LNCaP clone FGC (cell line): ENCODE measurements at regions not wholly inside any gene's neighbourhood (a gene's known extent, or its start where the extent isn't known, plus 50 kb on each side); places are given as distances from the start of the nearest gene placed in this dataset.

Experiments used
- DNase-seq: peaks from one replicate; pipeline ENCODE4 v3.0.0-alpha.2; 2011; ENCODE audit warnings: low read depth
- H3K4me3 ChIP-seq: 2 replicates; pipeline ENCODE4 v1.5.1; 2011; ENCODE audit warnings: mild to moderate bottlenecking, low read depth, low read length, control low read depth
- TF ChIP-seq, protein P1 (sequence below): IDR thresholded peaks from 2 replicates; pipeline ENCODE4 v1.5.1; 2012; ENCODE audit warnings: mild to moderate bottlenecking; ENCODE audit not compliant: control insufficient read depth, insufficient read depth; ENCODE audit errors: extremely low read depth

DNA sequence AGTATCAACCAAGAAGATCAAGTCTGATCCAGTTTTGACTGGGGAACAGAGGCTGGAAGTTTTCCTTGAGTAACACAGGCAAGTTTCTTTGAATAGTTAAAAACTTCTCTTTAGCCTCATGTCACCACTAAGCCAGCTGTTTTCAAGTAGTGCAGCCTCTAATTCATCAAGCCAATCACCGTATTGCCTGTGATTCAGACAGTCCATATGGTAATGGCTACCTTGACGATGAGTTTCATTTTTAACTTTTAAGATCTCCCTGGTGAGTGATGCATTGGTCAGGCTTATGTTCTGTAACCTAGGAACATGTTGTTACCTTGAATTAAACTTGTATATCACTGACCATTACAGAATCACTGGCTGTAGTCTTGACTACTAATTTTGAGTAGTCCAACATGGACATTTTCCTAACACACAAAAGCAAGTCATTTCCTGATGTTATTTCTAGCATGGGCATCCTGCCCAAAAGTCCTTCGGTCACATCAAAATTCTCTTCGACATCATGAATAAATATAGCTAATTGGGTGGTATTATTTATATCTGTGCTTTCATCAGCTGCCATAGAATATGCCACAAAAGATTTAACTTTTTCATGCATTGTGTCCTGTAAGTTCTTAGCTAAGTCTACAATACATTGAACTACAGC is 238.8 kb upstream of the GCFC2 start:
- H3K4me3 ChIP-seq: no peak overlapping the region
- TF ChIP-seq, protein P1, sequence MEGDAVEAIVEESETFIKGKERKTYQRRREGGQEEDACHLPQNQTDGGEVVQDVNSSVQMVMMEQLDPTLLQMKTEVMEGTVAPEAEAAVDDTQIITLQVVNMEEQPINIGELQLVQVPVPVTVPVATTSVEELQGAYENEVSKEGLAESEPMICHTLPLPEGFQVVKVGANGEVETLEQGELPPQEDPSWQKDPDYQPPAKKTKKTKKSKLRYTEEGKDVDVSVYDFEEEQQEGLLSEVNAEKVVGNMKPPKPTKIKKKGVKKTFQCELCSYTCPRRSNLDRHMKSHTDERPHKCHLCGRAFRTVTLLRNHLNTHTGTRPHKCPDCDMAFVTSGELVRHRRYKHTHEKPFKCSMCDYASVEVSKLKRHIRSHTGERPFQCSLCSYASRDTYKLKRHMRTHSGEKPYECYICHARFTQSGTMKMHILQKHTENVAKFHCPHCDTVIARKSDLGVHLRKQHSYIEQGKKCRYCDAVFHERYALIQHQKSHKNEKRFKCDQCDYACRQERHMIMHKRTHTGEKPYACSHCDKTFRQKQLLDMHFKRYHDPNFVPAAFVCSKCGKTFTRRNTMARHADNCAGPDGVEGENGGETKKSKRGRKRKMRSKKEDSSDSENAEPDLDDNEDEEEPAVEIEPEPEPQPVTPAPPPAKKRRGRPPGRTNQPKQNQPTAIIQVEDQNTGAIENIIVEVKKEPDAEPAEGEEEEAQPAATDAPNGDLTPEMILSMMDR: no peak
- DNase-seq: no peak

DNA sequence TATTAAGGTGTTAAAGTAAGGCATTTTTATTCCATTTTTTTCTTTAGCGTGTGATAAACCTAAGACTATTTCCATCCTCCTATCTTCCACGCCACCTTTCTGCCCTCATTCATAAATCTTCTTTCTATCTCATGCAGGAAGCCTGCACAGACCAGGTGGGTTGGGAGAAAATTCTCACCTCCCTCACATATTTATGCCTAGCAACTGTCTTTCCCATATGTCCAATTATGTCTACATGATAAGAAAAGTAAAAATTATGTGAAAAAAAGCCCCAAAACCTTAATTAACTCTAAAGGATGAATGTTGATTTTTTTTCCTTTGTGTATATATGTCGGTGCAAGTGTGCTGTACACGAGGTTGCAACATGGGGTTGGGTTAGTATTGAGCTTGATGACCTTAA is 225.6 kb upstream of the GCFC2 start:
- DNase-seq: no peak
- TF ChIP-seq, protein P1: no peak
- H3K4me3 ChIP-seq: no peak overlapping the region

DNA sequence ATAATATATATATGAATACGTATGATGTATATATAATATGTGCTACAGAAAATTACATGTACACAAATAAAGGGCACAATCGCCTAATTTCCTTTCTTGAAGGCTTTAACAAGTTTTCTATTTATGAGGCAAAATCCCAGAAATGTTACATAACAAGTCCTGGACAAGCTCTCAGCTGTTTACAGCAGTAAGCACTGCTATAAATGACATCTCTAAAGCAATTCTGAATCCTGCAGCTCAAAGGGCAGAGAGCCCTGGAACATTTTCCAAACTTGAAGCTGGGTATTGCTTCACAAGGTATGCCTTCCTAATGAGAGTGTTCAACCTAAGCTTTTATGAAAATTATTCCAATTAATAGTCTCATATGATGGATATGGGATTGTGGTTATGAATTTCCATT is 222.3 kb upstream of the GCFC2 start:
- no peak overlapping the region for H3K4me3 ChIP-seq
- TF ChIP-seq, protein P1: no peak
- DNase-seq: no peak

DNA sequence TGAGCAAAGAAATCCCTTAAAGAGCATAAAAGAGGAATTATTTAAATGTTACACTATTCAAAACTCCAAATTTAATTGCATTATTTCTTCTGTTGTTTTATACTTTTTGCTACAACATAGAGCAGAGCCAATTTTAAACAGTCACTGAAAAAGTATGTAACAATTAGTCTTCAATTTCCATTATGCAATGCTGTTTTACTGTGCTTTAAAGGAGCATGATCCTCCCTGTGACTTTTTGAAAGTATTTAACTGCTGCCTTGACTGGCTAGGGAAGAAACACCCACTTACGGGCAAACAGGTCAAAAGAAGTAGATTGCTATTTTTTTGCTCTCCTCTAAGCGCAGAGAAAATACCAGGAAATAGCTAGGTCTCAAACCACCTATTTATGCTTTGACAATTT is 217.4 kb upstream of the GCFC2 start:
- no peak overlapping the region for H3K4me3 ChIP-seq
- no peak for DNase-seq
- TF ChIP-seq, protein P1: no peak

DNA sequence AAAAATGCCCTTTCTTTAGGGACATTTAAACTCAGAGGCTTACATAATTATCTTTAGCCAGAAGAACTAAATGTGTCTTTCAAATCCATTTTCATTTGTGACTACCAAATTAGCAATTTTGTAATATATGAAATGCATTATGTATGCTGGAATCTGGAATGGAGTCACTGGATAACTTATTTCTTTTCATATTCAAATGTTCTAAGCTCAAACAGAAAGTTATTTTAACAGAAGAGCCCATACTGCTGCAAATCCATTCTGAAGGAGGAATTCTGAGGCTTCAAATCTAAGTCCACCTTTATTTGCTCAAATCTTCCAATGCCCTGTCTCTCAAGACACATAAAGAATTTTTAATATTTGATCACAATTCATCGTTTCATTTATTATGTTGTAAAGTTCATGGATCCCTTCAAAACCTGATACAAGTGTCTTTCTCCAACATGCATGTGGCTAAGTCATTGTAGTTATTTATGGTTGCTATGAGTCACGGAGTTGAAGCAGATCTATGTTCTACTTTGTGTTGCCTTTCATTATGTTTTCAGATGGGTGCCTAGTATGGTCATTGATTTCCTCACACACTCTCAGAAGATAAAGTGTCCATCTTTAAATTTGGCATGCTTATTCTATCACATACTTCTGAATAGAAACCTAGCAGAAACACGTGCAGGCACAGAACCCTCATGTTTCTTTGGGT is 214.8 kb upstream of the GCFC2 start:
- TF ChIP-seq, protein P1: no peak
- H3K4me3 ChIP-seq: no peak overlapping the region
- no peak for DNase-seq

DNA sequence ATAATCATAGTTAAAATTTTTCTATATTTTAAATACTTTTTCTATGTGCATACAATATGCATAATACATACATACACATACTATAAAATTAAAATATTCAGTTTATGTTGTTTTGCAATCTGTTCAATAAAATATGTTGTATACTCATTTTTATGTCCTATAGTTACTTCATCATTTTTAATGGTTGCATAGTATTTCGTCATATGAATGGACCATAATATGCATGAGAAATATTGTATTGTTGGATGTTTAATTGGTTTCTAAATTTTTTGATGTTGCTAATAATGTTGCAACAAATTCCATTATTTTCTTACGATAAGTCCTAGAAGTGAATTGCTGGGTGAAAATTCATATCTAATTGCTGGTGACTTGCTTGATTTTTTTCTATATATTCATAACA is 211.5 kb upstream of the GCFC2 start:
- no peak overlapping the region for H3K4me3 ChIP-seq
- TF ChIP-seq, protein P1: no peak
- DNase-seq: no peak

DNA sequence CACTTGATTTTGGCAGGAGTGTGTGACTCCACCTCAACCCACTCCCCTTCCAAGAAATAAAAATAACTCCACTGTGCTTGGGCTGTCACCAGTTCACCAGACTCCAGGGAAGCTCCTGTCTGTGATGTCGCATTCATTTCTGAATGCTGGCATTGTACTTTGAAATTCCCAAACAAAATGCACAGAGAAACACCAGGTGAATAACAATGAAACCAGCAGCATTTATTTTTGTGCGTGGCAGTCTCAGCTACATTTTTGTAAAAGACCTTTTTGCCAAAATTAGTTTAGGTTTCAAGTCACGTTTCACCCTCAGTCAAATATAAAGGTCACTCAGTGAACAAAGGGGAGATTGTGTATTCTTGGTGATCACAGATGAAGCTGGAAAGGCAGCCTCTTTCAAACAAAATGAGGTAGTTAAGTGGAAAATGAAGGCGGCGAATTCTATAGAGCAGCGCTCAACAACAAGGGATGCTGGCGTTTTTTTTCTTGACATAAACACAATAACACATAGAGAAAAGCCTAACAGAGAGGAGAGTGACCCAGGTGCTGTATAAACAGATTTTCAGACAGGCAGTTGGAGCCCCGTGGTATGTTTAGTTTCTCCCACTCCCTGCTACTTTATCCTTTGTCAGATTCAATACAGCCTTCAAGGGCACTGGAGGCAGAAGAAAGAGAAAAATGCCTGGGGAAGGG is 210.3 kb upstream of the GCFC2 start:
- TF ChIP-seq, protein P1: no peak
- no peak for DNase-seq
- H3K4me3 ChIP-seq: no peak overlapping the region
